Eye (tissue), 1 donor: ENCODE measurements at regions not wholly inside any gene's neighbourhood (a gene's known extent, or its start where the extent isn't known, plus 50 kb on each side); places are given as distances from the start of the nearest gene placed in this dataset.
A peak's percentile ranks its signal among the peaks of the same experiment; 100 is the strongest.

Experiments used
- DNase-seq: peaks from one replicate; pipeline ENCODE4 v3.0.0-alpha.2; 2015

- DNase-seq, result no peak
Observed at GRCh38 chr14:36408388-36408787, 88.0 kb upstream of the MBIP start.

- DNase-seq, result no peak
Observed at GRCh38 chr14:36405589-36406274, 85.3 kb upstream of the MBIP start.

- DNase-seq, result no peak
Observed at GRCh38 chr14:36402867-36403266, 82.4 kb upstream of the MBIP start.

GRCh38 chr14:36398463-36399291 is 78.2 kb upstream of the MBIP start:
- DNase-seq, result no peak

GRCh38 chr14:36397357-36397756 is 76.9 kb upstream of the MBIP start:
- no peak for DNase-seq

GRCh38 chr14:36396798-36397197 is 76.4 kb upstream of the MBIP start:
- no peak for DNase-seq

- no peak for DNase-seq
Observed at GRCh38 chr14:36394593-36394992, 74.2 kb upstream of the MBIP start.

- no peak for DNase-seq
Observed at GRCh38 chr14:36390718-36391117, 70.3 kb upstream of the MBIP start.

- no peak for DNase-seq
Observed at GRCh38 chr14:36383767-36384431, 63.5 kb upstream of the MBIP start.

GRCh38 chr14:36373982-36374673 is 53.7 kb upstream of the MBIP start:
- DNase-seq, result peak; percentile 93
